Stimulated activated CD8-positive, alpha-beta memory T cell treated with anti-CD3 and anti-CD28 coated beads, Interleukin-4, amount 100 ng/mL, for 48 hours (primary cell): ENCODE measurements at regions not wholly inside any gene's neighbourhood (a gene's known extent, or its start where the extent isn't known, plus 50 kb on each side); places are given as distances from the start of the nearest gene placed in this dataset.

ENCODE experiments used
- DNase-seq: peaks from one replicate; pipeline ENCODE4 v3.0.0-alpha.2; 2020

DNA sequence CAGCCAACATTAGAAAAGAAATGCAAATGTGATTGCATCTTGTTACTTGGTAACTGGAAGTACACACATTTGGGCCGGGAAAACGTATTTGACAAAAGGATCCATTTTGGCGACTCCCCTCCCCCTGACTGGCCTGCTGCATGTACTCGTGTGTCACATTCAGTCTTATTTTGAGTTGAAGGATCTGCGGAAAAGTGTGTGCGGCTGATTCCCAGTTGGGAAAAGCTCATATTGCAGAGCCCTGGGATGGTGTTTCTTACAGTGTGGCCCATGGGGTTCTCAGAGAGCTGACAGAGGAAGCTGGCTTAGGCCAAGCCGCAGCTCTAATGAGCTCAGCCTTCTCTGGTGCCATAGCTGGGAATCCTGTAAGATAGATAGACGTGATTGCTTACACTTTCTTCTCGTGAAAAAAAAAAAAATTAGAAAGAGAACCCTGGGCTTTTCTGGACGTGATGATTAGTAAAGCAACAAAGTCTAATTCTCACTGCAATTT lies 170.3 kb upstream of the ARGLU1 start:
- DNase-seq: no peak

DNA sequence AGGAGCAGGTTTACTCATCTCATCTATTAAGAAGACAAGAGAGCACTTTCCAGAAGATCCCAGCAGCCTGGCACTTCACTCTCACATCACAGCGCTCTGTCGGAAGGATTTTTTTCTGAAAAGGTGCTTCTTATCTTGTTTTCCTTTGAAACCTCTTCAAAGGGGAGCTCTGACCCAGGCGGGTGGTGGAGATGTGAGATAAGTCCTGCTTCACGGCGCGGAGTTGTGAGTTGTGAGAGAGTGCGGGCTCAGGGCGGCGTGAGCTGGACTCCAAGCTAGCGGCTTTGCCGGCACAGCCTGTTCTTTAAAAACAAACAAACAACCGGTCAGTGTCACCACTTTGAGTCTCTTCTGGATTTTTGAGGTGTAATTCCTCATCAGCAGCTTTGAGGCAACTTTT lies 169.0 kb upstream of the ARGLU1 start:
- no peak for DNase-seq

DNA sequence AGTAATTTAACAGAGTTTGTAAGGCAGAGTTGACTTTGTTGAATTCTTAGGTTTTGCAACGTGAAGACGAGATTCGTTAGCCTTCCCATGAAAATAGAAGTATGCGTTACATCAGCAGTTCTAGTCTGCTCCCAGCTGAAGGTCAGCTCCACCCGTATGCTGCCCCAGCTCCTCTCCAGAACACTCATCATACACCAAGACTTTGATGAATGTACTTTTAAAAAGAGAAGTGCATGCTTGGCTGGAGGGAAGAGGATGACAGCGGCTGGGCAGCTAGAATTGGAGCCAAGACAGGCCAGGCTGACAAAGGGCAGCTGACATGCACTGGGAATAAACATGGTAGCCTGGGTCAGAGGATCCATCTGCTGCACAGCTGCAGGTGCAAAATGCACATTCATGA lies 166.3 kb upstream of the ARGLU1 start:
- no peak for DNase-seq

DNA sequence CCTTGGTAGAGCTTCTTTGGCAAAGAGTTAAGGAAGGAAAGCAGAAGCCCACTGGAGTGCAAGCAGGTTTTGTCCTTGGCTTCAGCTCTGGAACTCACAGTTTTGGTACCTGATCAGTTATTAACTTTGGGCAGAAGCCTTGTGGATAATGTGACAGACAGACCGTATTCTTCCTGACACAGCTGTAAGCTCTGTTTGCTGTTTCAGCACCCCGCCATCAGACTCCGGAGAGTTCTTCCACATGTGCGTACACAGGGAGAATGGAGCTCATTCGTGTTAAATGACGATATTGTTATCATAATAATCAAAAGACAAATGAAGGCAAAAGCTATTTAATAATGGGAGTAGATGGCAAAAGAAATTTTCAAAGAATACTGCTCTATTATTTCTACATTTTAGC lies 155.1 kb upstream of the ARGLU1 start:
- DNase-seq: no peak

DNA sequence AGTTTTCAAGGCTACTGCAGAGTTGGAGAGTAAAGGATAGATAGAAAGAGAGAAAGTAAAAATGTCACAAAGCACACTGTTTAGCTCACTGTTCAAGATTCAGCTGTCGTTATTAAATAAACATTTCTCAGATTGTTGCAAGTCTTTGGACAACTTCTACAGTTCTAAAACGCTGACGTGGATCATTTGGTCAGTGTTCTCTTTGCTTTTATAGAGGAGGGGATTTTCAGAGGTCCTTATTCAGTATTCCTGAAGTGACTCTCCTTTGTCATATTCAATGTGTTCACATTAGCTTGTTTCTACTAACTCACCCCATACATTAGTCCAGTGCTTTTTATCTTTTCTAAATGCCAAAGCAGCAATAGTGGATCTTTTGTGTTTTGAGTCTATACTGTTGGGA lies 154.7 kb upstream of the ARGLU1 start:
- no peak for DNase-seq

DNA sequence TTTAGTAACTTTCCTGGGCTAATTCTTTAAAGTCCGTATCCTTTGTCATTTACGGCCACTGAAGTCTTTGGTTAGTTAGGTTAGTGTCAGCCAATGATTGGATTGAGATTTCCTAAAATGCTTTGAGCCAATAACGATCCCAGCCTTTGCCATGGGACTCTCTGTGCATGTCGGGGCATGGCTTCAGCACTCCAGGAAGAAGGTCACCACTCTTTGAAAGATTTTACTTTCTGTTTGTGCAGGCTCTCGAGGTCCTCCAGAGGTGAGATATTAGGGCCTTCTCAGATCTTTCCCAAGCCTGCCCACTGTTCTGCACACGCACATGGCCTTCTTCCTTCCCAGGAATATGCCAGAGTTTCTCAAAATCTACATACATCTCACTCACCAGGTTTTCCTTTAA lies 153.7 kb upstream of the ARGLU1 start:
- DNase-seq: no peak

DNA sequence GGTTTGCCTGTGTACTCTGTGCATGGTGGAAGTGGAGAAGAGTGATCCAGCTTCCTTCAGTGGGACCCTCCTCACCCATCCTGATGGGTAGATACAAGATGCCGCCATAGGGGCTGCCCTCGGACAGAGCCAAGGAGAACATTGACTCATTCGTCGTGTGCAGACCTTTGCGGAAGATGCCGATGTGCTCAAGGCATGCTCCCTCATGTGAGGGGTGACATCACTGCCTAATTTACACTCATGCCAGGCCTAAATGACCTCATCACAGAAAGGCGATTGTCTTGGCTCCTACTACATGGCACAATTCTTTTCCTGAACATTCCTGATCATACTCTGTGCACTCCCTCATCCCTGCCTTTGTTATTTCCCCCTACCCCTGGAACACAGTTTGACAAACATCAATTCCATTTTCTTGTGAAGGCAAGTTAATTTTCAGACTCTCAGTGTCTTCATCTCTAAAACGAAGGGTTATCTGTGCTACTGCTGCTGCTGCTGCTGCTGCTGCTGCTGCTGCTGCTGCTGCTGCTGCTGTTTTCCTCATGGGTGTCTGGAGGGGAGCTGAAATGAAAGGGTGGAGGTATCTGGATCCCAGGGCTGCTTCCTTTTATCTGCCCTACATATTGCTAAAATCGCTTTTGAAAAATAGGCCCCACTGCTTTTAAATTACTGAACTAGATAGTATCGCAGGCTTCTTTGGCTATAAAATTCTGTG lies 146.5 kb upstream of the ARGLU1 start:
- no peak for DNase-seq

DNA sequence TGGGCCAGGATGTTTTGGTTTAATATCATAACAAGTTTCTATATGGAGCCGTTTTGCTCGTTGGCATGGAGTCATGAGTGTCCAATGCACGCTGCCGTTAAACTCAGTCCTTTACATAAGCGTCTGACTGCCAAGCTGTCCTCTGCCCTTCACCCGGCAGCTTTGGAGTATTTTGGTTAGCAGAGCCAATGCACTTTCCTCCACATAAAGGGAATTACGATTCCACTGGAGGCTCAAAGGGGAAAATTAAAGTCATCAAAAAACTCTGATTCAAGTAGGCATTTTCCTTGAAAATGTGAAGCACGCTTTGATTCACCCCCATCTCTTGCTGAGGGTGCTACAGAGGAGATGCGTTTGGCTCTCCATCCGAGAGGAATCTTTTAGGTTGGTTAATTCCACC lies 144.4 kb upstream of the ARGLU1 start:
- no peak for DNase-seq

DNA sequence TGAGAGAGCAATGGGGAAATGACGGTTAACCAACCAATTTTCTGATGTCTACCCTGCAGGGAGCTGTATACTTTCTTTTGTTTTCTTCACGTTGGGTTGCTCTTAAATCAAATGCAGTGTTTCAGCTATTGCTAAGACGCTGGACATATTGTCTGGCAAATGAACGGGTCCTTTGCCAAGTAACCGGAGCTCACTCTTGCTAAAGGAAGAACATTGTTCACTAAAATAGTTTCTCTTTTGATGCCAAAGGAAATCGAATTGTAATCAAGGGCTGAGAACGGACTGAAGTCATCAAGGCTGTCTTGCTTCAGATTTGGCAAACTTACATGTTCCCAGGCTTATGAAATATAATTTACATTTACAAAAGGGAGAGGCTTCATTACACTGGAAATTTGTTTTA lies 142.3 kb upstream of the ARGLU1 start:
- no peak for DNase-seq

DNA sequence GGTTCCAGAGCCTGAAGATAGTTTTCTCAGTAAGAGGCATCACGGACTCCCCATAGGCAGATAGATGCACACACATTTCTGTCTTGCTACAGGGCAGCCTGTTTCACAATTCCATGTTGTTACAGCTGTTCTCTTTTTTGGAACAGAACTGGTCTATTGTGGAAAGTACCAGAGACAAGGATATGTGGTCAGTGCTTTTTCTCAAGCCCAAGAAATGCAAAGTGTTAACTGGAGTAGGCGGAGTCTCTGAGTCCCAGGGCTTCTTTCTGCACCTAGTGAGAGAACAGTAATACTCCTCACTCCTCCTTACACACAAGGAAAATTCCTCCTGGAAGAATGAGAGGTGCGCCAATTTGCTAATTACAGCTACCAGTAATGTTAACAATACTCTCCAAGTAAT lies 141.6 kb upstream of the ARGLU1 start:
- no peak for DNase-seq

DNA sequence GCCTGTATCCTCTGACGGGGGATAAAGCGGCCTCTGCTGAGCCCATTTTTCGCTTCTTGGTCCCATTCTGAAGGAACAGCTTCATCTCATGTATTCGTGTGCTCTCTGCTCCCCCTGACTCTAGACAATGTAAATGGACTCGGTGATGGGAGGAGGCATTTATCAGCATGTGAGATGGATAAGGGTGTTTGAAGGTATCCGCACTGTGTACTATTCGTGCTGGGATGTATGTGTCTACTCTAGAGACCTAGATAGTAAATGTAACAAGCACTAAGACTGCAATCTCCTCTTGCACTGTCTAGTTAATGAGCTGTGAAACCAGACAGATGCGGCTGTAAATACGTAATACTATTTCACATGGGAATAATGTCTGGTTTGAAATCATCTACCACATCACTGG lies 134.6 kb upstream of the ARGLU1 start:
- DNase-seq: no peak

DNA sequence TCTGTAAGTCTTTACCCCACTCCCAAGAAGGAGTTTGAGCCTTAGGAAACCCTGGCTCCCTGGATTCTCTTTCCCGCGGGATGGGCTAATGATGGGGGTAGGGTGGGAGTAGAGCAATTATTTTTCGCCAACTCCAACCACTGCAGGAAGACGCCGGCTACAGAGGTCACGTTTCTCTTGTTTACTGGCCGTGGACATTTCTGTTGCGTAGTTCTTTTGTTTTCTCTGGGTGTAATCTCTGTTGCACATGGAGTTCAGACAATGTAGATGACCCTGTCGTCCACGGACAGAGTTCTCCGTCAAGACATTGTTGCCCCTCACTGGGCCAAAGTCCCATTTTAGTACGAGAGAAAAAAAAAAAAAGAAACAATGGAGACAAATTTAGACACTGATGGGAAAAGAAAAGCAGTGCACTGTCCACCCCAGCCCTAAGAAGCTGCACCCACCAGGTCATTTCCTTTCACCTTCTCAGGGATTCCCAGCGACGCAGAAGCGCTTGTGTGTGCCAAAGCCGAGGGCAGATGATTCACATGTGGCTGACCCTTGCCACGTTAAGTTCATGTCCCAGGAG lies 133.9 kb upstream of the ARGLU1 start:
- no peak for DNase-seq

DNA sequence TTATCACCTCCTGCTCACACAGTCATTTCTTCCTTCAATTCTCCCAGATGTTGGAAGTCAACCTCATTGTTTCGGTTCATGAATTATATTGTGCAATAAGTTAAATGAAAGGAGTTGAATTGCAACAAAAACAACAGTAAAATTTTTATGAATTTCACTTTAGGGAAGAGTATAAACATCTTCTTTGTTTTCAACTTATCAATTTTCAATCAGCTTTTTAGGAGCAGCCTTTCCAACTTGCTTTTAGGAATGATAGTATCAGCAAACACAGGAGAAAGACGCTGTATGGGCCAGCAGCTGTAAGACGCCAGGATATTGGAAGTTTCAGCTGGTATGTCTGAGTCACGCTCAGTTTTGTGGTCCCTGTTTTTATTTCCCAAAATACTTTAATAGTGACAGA lies 132.5 kb upstream of the ARGLU1 start:
- DNase-seq: no peak

DNA sequence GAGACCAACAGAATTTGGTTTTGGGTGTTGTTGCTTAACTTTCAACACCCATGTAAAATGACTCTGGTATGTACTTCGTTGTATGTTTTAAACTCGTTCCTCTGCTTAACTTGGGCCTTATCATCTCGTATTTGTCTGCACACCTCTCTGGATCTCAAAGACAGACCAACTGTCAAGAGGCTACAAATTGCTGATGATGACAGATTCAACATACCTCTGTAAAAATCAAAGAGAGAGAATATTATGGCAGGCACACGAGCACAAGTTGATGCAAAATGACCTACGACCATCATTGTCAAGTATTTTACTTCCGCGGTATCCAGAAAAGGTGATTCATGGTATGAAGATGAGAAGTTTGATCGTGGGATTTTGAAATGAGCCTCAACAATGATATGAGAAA lies 132.1 kb upstream of the ARGLU1 start:
- DNase-seq: no peak

DNA sequence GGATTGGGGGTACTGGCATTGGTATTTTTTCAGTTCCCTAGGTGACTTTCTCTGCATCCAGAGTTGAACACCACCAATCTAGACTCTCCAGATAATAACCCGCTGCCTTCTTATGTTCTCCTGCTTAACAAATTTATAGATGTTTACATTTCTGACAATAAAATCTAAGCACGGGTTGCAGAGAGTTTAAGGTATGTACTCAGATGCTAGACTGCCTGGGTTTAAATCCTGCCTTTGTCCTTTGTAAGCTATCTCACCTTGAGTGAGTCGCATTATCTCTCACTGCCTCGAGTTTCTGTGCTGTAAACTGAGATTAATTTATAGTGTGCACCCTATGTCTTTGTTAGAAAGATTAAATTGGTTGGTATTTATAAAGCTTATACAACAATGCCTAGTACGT lies 131.4 kb upstream of the ARGLU1 start:
- no peak for DNase-seq

DNA sequence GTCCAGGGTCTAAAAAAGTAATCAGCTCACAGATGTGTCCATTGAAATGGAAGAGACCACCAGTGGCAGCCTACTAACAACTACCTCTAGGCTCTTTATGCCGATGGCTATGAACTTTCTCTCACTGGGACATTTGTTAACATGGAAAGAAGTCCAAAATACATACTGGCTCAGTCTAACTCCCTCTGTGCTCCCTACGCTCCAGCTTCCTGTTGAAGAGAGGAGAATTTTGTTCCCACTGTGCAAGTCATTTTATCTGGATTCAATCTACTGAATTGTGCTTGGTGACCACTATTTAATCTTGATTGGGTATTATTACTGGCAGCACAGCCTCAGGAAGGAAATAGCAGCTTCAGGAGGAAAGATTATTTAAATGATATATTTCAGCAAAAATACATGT lies 128.8 kb upstream of the ARGLU1 start:
- DNase-seq: no peak

DNA sequence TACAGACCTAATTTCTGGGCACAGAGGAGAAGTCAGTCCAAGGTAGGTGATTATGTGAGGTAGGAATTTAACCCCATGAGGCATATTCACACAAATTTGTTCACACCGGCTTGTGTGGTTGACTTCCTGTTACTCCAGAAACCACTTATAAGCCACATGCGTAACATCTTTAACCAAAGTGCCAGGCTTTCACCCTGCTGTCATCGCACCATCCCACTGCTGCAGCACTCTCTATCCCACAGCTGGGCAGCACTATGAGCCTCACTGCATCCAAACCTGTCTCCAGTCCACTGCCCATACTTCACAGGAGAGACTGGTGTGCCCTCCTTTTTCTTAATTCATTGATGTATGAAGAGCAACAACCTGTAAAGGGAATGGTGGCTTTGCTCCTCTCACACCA lies 128.2 kb upstream of the ARGLU1 start:
- DNase-seq: no peak

DNA sequence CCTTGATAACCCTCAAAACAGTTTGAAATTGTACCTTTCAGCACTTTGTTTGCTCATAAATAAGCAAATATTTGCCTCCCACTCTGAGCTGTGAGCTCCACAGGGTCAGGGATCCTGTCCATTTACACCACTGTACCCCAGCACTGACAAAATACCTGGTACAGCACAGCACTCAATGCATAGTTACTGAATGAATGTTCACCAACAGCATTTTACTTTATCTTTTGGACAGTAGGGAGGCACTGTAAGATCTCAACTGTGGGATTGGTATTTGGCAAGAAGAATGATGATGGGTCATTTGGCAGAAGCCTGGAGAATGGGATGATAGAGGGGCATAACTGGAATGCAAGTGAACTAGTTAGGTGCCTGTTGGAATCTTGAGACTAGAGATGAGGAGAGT lies 127.2 kb upstream of the ARGLU1 start:
- DNase-seq: no peak

DNA sequence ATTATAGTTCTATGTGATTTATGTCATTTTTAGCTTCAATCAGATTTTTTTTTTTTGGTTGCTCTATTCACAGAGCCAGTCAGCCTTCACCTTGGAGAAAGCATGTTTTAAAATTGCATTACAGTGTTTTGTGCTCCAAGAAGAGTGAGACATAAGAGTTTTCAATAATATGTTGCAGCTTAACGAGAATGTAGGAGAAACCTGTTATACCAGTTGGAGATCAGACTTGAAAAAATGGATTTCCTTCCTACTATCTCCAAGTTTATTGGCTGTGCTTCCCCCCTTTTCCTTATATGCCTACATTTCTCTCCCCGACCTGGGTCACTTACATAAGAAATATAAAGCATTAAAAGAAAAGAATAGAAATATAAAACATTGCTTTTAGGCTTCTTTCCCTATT lies 123.9 kb upstream of the ARGLU1 start:
- DNase-seq: no peak

DNA sequence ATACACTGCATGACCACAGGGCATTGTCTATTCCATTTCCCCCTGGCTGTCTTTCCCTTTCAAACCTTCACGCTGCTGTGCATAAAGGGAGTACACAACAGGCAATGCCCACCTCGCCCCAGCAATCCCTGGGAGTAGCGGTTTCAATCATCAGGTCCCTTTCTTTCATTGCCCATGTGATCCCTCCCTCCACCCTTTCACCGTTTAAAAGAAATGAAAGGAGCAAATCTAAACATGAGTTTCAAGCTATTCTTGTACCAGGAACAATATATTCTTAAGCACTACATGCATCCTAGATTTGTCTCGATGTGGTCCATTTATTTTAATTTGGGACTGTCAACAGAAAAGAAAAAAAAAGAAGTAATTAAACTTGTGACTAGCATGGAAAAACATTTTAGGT lies 123.4 kb upstream of the ARGLU1 start:
- DNase-seq: no peak

DNA sequence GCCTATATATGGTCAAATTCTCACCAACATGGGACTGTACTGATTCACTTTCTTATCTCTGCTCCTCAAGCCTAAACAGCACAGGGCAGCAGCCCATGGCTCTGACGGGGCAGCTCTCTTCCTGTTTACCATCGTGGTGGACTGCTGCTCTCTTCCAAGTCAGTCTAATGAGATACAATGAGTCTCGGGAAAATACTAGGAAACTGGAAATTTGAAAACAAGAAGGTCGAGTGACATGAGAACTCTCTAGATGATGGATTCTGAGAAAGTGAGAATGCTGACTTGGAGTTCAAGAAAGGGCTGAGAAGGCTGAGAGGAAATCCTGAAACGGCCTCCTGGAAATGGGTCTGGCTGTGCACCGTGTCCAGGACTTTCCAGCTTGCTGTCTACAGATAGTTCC lies 122.8 kb upstream of the ARGLU1 start:
- DNase-seq: no peak

DNA sequence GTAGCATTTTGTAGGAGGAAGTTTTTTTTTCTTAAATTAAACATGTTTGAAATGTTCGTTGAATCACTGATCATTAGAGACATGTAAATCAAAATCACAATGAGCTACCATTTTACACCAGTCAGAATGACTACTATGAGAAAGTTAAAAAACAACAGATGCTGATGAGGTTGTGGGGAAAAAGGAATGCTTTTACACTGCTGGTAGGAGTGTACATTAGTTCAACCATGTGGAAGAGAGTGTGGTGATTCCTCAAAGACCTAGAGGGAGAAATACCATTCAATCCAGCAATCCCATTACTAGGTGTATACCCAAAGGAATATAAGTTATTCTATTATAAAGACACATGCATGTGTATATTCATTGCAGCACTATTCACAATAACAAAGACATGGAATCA lies 122.0 kb upstream of the ARGLU1 start:
- no peak for DNase-seq

DNA sequence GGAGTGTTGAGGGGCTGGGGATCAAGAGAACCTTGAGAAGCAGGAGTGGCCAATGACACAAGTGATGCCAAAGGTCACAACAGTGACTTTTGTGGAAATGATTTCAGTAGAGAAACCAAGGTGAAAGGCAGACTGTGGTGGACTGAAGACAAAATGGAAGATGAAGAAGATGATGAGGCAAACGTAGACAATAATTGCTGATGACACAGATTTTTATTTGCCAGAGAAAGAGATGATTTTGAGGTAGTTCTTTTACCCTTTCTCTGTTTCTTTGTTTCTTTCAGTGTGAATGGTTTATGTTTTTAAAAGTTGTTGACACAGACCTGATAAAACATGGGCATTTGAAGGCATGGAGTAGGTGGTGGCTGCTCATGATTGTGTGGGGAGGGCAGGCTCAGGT lies 121.0 kb upstream of the ARGLU1 start:
- no peak for DNase-seq

DNA sequence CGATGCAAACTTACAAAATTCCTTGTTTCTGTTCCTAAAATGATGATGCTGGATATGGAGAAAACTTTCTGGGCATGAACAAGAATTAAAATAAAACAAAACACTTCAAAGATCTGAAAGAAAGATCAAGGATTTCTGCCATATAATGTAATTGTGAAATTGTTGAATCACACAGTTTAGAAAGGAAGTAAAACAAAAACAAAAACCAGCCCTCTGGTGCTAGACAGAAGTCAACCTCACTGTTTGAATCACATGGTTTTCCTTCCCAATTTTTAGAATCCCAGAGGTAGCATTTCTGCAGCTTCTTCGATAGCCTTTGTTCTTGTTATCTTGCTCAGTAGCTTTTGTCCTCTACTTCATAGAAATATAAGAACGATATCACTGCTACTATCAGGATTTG lies 118.2 kb upstream of the ARGLU1 start:
- DNase-seq: no peak

DNA sequence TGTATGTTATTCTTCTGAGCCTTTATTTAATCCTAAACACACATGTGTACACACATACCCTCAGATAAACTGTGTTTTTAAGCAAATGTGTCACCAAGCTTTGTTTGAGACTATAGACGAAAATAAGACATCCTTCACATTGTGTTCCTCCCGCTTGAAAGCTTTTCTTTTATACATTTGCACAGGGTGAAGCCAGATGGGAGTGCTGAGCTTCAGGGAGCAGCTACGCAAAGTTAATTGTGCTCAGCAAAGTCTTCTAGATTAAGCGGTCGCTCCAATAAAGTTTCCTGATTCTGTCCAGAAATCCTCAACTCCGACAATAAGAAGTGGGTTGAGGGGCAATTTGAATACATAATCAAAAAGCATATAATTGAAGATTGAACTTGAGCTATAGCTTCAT lies 117.2 kb upstream of the ARGLU1 start:
- DNase-seq: no peak
